Stimulated activated CD4-positive, alpha-beta T cell treated with anti-CD3 and anti-CD28 coated beads, Interleukin-2, amount 100 ng/mL, for 48 hours (primary cell): ENCODE measurements at regions not wholly inside any gene's neighbourhood (a gene's known extent, or its start where the extent isn't known, plus 50 kb on each side); places are given as distances from the start of the nearest gene placed in this dataset.
"Not testable (repeated sequence)": the region's sequence is repeated elsewhere in the genome, so short reads cannot be mapped to it uniquely, and the experiment has no call there.

Experiments
- DNase-seq, 2 donors: peaks; one replicate each; pipeline ENCODE4 v3.0.0-alpha.2; 2020

GRCh38 chr2:236375973-236376476 is 111.8 kb upstream of the ASB18 start:
- no peak for DNase-seq

GRCh38 chr2:236376566-236377244 is 112.5 kb upstream of the ASB18 start:
- no peak for DNase-seq

- DNase-seq = no peak
Measured at GRCh38 chr2:236380051-236380612, 115.9 kb upstream of the ASB18 start.

GRCh38 chr2:236381253-236381652 is 117.0 kb upstream of the ASB18 start:
- not testable (repeated sequence) for DNase-seq

- DNase-seq = not testable (repeated sequence)
Measured at GRCh38 chr2:236389284-236390216, 125.3 kb upstream of the ASB18 start.

- no peak for DNase-seq
Measured at GRCh38 chr2:236393101-236393500, 128.9 kb upstream of the ASB18 start.

GRCh38 chr2:236393581-236393980 is 129.4 kb upstream of the ASB18 start:
- no peak for DNase-seq

- no peak for DNase-seq
Measured at GRCh38 chr2:236394571-236394970, 130.4 kb upstream of the ASB18 start.

GRCh38 chr2:236395067-236395466 is 130.9 kb upstream of the ASB18 start:
- DNase-seq = no peak

GRCh38 chr2:236396818-236397350 is 132.7 kb upstream of the ASB18 start:
- no peak for DNase-seq

GRCh38 chr2:236397681-236398080 is 133.5 kb upstream of the ASB18 start:
- no peak for DNase-seq

- DNase-seq = no peak
Measured at GRCh38 chr2:236399409-236399808, 135.2 kb upstream of the ASB18 start.

GRCh38 chr2:236400046-236400574 is 135.9 kb upstream of the ASB18 start:
- no peak for DNase-seq

- DNase-seq = no peak
Measured at GRCh38 chr2:236400594-236401360, 136.6 kb upstream of the ASB18 start.

- no peak for DNase-seq
Measured at GRCh38 chr2:236402033-236402790, 138.0 kb upstream of the ASB18 start.

GRCh38 chr2:236403125-236403524 is 138.9 kb upstream of the ASB18 start:
- no peak for DNase-seq

GRCh38 chr2:236403811-236404210 is 139.6 kb upstream of the ASB18 start:
- no peak for DNase-seq

- no peak for DNase-seq
Measured at GRCh38 chr2:236404346-236404745, 140.1 kb upstream of the ASB18 start.

- no peak for DNase-seq
Measured at GRCh38 chr2:236405357-236405756, 141.2 kb upstream of the ASB18 start.

GRCh38 chr2:236408090-236408489 is 143.9 kb upstream of the ASB18 start:
- no peak for DNase-seq

- DNase-seq = no peak
Measured at GRCh38 chr2:236408786-236409185, 144.6 kb upstream of the ASB18 start.
